A673 (cell line): ENCODE measurements at regions not wholly inside any gene's neighbourhood (a gene's known extent, or its start where the extent isn't known, plus 50 kb on each side); places are given as distances from the start of the nearest gene placed in this dataset.
"Not testable (repeated sequence)": the region's sequence is repeated elsewhere in the genome, so short reads cannot be mapped to it uniquely, and the experiment has no call there.

Experiments used
- EZH2 ChIP-seq: fragments of 200-600 bp; sonication (generic); IDR thresholded peaks from 2 replicates; pipeline ENCODE4 v1.6.1; 2017; ENCODE audit warnings: borderline replicate concordance, low read depth, mild to moderate bottlenecking, mixed read lengths, antibody characterized with exemption, low read length; ENCODE audit not compliant: poor library complexity, severe bottlenecking
- TF ChIP-seq, protein P1 (sequence below): fragments of 300-800, 200-600 bp; sonication (generic); conservative IDR thresholded peaks from 2 replicates; pipeline ENCODE4 v1.5.1; 2017; ENCODE audit warnings: low read depth, mild to moderate bottlenecking, antibody characterized with exemption, low read length, moderate library complexity, mixed read lengths

DNA sequence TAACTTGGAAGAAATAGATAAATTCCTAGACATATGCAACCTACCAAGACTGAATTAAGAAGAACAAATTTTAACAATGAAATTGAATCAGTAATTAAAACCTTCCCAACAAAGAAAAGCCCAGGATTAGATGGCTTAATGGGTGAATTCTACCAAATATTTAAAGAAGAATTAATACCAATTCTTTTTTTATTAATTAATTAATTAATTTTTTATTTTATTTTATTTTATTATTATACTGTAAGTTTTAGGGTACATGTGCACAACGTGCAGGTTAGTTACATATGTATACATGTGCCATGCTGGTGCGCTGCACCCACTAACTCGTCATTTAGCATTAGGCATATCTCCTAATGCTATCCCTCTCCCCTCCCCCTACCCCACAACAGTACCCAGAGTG is 248.4 kb upstream of the MSX2 start:
- TF ChIP-seq EZH2: not testable (repeated sequence)
- TF ChIP-seq, protein P1, sequence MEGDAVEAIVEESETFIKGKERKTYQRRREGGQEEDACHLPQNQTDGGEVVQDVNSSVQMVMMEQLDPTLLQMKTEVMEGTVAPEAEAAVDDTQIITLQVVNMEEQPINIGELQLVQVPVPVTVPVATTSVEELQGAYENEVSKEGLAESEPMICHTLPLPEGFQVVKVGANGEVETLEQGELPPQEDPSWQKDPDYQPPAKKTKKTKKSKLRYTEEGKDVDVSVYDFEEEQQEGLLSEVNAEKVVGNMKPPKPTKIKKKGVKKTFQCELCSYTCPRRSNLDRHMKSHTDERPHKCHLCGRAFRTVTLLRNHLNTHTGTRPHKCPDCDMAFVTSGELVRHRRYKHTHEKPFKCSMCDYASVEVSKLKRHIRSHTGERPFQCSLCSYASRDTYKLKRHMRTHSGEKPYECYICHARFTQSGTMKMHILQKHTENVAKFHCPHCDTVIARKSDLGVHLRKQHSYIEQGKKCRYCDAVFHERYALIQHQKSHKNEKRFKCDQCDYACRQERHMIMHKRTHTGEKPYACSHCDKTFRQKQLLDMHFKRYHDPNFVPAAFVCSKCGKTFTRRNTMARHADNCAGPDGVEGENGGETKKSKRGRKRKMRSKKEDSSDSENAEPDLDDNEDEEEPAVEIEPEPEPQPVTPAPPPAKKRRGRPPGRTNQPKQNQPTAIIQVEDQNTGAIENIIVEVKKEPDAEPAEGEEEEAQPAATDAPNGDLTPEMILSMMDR: not testable (repeated sequence)
